ENCODE measurements at regions not wholly inside any gene's neighbourhood (a gene's known extent, or its start where the extent isn't known, plus 50 kb on each side); places are given as distances from the start of the nearest gene placed in this dataset.

- no peak for TF ChIP-seq CTCF (IDR thresholded peaks at IDR 0.05)
- no peak for TF ChIP-seq EZH2 (IDR thresholded peaks at IDR 0.05)
Measured at GRCh38 chr1:244205171-244205570, 154.1 kb downstream of the ZBTB18 start.

Measured in neural progenitor cell (in vitro differentiated cells).